Karpas-422 (cell line): ENCODE measurements at regions not wholly inside any gene's neighbourhood (a gene's known extent, or its start where the extent isn't known, plus 50 kb on each side); places are given as distances from the start of the nearest gene placed in this dataset.

Source experiments
- DNase-seq: peaks from one replicate; pipeline ENCODE4 v3.0.0-alpha.2; 2015
- H2AFZ ChIP-seq: fragments of 200-600 bp; sonication (generic); 2 replicates; pipeline ENCODE4 v1.6.1; 2014; ENCODE audit warnings: antibody characterized with exemption, low read length, mixed read lengths
- H3K27ac ChIP-seq: fragments of 200-600 bp; sonication (generic); 2 replicates; pipeline ENCODE4 v1.5.1; 2014; ENCODE audit warnings: mild to moderate bottlenecking, low read length, moderate library complexity
- H3K27me3 ChIP-seq: fragments of 200-600 bp; sonication (generic); 2 replicates; pipeline ENCODE4 v1.6.1; 2014; ENCODE audit warnings: low read length, mixed read lengths
- H3K36me3 ChIP-seq: fragments of 200-600 bp; sonication (generic); 2 replicates; pipeline ENCODE4 v1.6.1; 2014; ENCODE audit warnings: low read length, mixed read lengths; ENCODE audit not compliant: insufficient read depth
- H3K4me1 ChIP-seq: fragments of 200-600 bp; sonication (generic); 2 replicates; pipeline ENCODE4 v1.6.1; 2014; ENCODE audit warnings: mild to moderate bottlenecking, low read length, mixed read lengths
- H3K4me2 ChIP-seq: fragments of 200-600 bp; sonication (generic); 2 replicates; pipeline ENCODE4 v1.6.1; 2014; ENCODE audit warnings: low read length, low read depth, mild to moderate bottlenecking; ENCODE audit not compliant: poor library complexity, severe bottlenecking
- H3K4me3 ChIP-seq: fragments of 200-600 bp; sonication (generic); 2 replicates; pipeline ENCODE4 v1.5.1; 2014; ENCODE audit warnings: mild to moderate bottlenecking, antibody characterized with exemption, low read length, mixed read lengths
- H3K79me2 ChIP-seq: fragments of 200-600 bp; sonication (generic); 2 replicates; pipeline ENCODE4 v1.6.1; 2014; ENCODE audit warnings: mild to moderate bottlenecking, low read length, mixed read lengths
- H3K9ac ChIP-seq: fragments of 200-600 bp; sonication (generic); 2 replicates; pipeline ENCODE4 v1.6.0; 2014; ENCODE audit warnings: low read length
- H3K9me2 ChIP-seq: fragments of 200-600 bp; sonication (generic), shearing (Covaris generic); replicated peaks from 2 replicates; pipeline ENCODE4 v1.6.0; 2014; ENCODE audit warnings: mild to moderate bottlenecking, low read length, moderate library complexity; ENCODE audit not compliant: insufficient read depth
- H3K9me3 ChIP-seq: fragments of 300-700, 200-600 bp; sonication (generic); 2 replicates; pipeline ENCODE4 v1.6.1; 2014; ENCODE audit warnings: low read length, mixed read lengths
- H4K20me1 ChIP-seq: fragments of 200-600 bp; sonication (generic); 2 replicates; pipeline ENCODE4 v1.6.1; 2014; ENCODE audit warnings: mild to moderate bottlenecking, antibody characterized with exemption, low read length, low read depth; ENCODE audit not compliant: insufficient read depth

DNA sequence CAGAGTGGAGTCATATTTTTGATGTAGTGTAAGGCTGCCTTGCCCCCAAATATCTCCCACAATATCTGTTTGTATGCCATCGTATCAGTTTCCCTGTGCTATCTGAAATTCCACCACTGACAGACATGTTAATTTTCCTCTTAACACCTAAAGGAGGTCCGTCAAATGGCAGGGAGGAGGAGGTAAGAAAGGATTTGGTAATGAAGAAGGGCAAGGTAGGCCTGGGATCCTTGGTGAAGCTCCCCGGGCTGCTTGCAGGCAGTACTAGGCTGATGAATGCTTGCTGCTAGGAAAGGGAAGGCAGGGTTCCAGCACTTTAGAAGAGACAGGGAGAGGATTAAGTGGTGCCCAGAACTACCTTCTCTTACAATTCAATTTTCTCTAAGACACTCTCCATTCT lies 402.4 kb upstream of the ZP4 start:
- no peaks in the 10 kb centered on the region for H3K27me3 ChIP-seq
- no peak overlapping the region for H3K27ac ChIP-seq
- H3K9ac ChIP-seq = no peak overlapping the region
- H3K9me3 ChIP-seq = peaks cover 7% of the 10 kb centered on the region; the same call in 1 of the 2 replicates
- no peak for DNase-seq
- H3K36me3 ChIP-seq = no peaks in the 10 kb centered on the region
- H3K4me2 ChIP-seq = no peak overlapping the region
- H3K9me2 ChIP-seq = no peaks in the 10 kb centered on the region
- H3K79me2 ChIP-seq = no peaks in the 10 kb centered on the region
- H3K4me3 ChIP-seq = no peak overlapping the region
- H3K4me1 ChIP-seq = no peaks in the 10 kb centered on the region
- no peak overlapping the region for H2AFZ ChIP-seq
- no peaks in the 10 kb centered on the region for H4K20me1 ChIP-seq

DNA sequence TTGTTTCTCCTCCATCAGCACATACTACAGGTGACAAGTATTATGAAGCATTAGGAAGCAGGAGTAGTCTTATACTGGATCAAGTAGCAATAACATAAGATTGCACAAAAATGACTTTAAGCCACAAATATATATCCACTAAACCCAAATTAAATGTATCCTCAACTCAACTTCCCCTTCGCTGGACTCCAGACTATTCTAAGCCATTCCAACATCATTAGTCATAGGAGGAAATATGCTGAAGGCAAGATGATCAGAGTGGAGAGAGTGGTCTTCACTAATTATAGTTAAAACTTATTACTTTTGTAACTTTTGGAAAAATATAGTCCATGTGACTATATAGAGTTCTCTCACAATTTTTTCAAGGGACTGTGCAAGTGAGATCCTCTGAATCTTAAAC lies 390.7 kb upstream of the ZP4 start:
- no peak for DNase-seq
- Histone ChIP-seq H3K4me1 (no peaks in the 10 kb centered on the region), H3K27me3 (no peaks in the 10 kb centered on the region), H3K9me3 (peaks cover 21% of the 10 kb centered on the region; the same call in 1 of the 2 replicates), H3K9me2 (no peaks in the 10 kb centered on the region), H3K36me3 (no peaks in the 10 kb centered on the region), H3K27ac (no peak overlapping the region), H2AFZ (no peak overlapping the region), H3K9ac (no peak overlapping the region), H3K79me2 (no peaks in the 10 kb centered on the region), H4K20me1 (no peaks in the 10 kb centered on the region), H3K4me3 (no peak overlapping the region), H3K4me2 (no peak overlapping the region)

GRCh38 chr1:238279694-238280380 lies 389.1 kb upstream of the ZP4 start:
- no peaks in the 10 kb centered on the region for H3K9me2 ChIP-seq
- no peaks in the 10 kb centered on the region for H3K4me1 ChIP-seq

GRCh38 chr1:238272145-238272544 lies 381.4 kb upstream of the ZP4 start:
- Histone ChIP-seq H3K36me3 (no peaks in the 10 kb centered on the region), H3K27ac (no peak overlapping the region), H3K79me2 (no peaks in the 10 kb centered on the region), H3K4me1 (no peaks in the 10 kb centered on the region), H3K9me3 (peaks cover 17% of the 10 kb centered on the region), H3K9ac (no peak overlapping the region), H3K4me3 (no peak overlapping the region), H3K27me3 (no peaks in the 10 kb centered on the region), H3K9me2 (no peaks in the 10 kb centered on the region), H3K4me2 (no peak overlapping the region), H2AFZ (no peak overlapping the region), H4K20me1 (no peaks in the 10 kb centered on the region)
- no peak for DNase-seq

More at GRCh38 chr1:238279694-238280380, 389.1 kb upstream of the ZP4 start:
- Histone ChIP-seq H3K4me2 (no peak overlapping the region), H2AFZ (no peak overlapping the region), H3K9ac (no peak overlapping the region), H3K79me2 (no peaks in the 10 kb centered on the region), H3K36me3 (no peaks in the 10 kb centered on the region), H3K4me3 (no peak overlapping the region), H3K27me3 (no peaks in the 10 kb centered on the region), H3K27ac (no peak overlapping the region), H4K20me1 (no peaks in the 10 kb centered on the region), H3K9me3 (peaks cover 16% of the 10 kb centered on the region; the same call in 1 of the 2 replicates)
- no peak for DNase-seq

DNA sequence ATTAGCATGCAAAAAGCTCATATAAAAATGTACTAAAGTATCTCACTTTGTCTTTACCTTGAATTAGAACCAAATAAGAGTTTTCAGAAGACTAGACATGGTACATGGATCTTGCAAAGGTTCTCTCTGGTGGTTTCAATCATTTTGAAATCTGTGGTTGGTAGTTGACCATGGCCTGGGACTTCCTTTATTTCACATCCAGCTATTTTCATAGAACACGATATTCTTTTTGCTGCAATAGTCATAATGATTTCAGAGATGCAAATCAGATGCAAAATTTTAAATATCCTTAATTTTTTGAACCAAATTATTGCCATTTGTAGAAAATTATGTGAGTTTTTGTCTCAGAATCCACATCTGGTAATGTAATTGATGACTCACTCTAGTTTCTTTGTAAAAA lies 375.1 kb upstream of the ZP4 start:
- H4K20me1 ChIP-seq = no peaks in the 10 kb centered on the region
- no peaks in the 10 kb centered on the region for H3K36me3 ChIP-seq
- no peaks in the 10 kb centered on the region for H3K9me2 ChIP-seq
- no peaks in the 10 kb centered on the region for H3K27me3 ChIP-seq
- H3K79me2 ChIP-seq = no peaks in the 10 kb centered on the region
- H3K4me1 ChIP-seq = no peaks in the 10 kb centered on the region
- H3K9me3 ChIP-seq = peaks cover 10% of the 10 kb centered on the region
- H3K9ac ChIP-seq = no peak overlapping the region
- DNase-seq = no peak
- H3K27ac ChIP-seq = no peak overlapping the region
- no peak overlapping the region for H3K4me3 ChIP-seq
- no peak overlapping the region for H2AFZ ChIP-seq
- no peak overlapping the region for H3K4me2 ChIP-seq

- H3K36me3 ChIP-seq = no peaks in the 10 kb centered on the region
- H3K9me3 ChIP-seq = peaks cover 8% of the 10 kb centered on the region
- no peaks in the 10 kb centered on the region for H4K20me1 ChIP-seq
- H3K4me3 ChIP-seq = no peak overlapping the region
- no peaks in the 10 kb centered on the region for H3K27me3 ChIP-seq
- H3K9ac ChIP-seq = no peak overlapping the region
- H3K4me1 ChIP-seq = no peaks in the 10 kb centered on the region
- H3K9me2 ChIP-seq = no peaks in the 10 kb centered on the region
- no peak overlapping the region for H3K27ac ChIP-seq
- H2AFZ ChIP-seq = no peak overlapping the region
- H3K79me2 ChIP-seq = no peaks in the 10 kb centered on the region
- no peak for DNase-seq
- H3K4me2 ChIP-seq = no peak overlapping the region
These were observed 374.2 kb upstream of the ZP4 start for GRCh38 chr1:238264951-238265350.

GRCh38 chr1:238258510-238258909 lies 367.8 kb upstream of the ZP4 start:
- no peak overlapping the region for H3K9ac ChIP-seq
- H3K4me1 ChIP-seq = no peaks in the 10 kb centered on the region
- H3K9me3 ChIP-seq = 0 out of 2 replicates have a peak, but pooled peaks cover 2% of the 10 kb centered on the region
- H3K79me2 ChIP-seq = no peaks in the 10 kb centered on the region
- no peak for DNase-seq
- H3K4me3 ChIP-seq = no peak overlapping the region
- H3K9me2 ChIP-seq = no peaks in the 10 kb centered on the region
- no peaks in the 10 kb centered on the region for H3K36me3 ChIP-seq
- no peaks in the 10 kb centered on the region for H4K20me1 ChIP-seq
- H3K27me3 ChIP-seq = no peaks in the 10 kb centered on the region
- H2AFZ ChIP-seq = no peak overlapping the region
- H3K27ac ChIP-seq = no peak overlapping the region
- H3K4me2 ChIP-seq = no peak overlapping the region

DNA sequence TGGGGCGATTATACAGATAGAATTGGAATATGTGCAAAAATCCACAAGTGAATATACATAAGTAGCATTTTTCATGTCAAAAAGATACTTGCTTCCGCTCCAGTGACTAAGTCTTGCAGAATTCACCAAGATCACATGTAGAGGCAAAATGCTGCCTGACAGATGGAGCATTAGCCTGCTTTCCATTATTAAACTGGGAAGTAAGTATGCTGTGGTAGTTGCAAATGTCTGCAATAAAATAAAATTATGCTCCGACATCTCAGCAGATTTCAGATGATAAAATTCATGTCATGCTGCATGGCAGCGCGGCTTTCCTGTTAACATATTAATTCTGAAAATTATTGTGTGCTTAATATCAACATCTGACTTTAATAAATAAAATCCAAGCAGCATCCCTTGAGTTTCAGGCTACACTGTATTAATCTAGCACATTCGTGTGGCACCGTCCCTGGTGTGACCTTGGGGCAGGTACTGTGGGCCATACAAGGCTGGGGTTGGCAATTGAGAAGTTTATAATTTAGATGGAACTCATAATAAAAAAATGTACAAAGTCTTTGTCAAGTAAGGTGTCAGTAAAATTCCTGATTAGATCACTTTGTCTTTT lies 366.4 kb upstream of the ZP4 start:
- Histone ChIP-seq H3K9me3 (0 out of 2 replicates have a peak, but pooled peaks cover 5% of the 10 kb centered on the region), H3K4me3 (no peak overlapping the region), H3K4me1 (no peaks in the 10 kb centered on the region), H3K79me2 (no peaks in the 10 kb centered on the region), H2AFZ (no peak overlapping the region), H3K36me3 (no peaks in the 10 kb centered on the region), H3K4me2 (no peak overlapping the region), H3K9ac (no peak overlapping the region), H3K27me3 (no peaks in the 10 kb centered on the region), H4K20me1 (no peaks in the 10 kb centered on the region), H3K9me2 (no peaks in the 10 kb centered on the region), H3K27ac (no peak overlapping the region)
- no peak for DNase-seq
